ENCODE measurements at regions not wholly inside any gene's neighbourhood (a gene's known extent, or its start where the extent isn't known, plus 50 kb on each side); places are given as distances from the start of the nearest gene placed in this dataset.

DNA sequence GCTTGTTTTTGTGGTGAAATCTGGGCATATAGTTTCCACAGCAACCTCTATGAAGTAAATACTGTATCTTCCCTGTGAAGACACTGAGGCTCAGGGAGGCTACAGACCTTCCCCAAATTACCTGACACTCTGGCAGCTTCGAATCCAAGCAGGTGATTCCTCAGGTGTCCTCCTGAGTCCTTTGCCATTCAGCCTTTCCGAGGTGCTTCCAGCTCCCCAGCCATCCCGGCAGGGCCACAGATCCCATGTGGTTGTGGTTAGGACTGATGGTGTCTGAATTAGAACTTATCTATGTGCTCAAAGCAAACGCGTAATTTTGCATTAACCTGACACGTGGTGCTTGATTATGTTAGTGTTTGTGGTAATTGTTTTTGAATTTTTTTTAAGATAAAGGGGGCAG is 785.6 kb downstream of the BRD1 start:
- TF ChIP-seq, protein P1, sequence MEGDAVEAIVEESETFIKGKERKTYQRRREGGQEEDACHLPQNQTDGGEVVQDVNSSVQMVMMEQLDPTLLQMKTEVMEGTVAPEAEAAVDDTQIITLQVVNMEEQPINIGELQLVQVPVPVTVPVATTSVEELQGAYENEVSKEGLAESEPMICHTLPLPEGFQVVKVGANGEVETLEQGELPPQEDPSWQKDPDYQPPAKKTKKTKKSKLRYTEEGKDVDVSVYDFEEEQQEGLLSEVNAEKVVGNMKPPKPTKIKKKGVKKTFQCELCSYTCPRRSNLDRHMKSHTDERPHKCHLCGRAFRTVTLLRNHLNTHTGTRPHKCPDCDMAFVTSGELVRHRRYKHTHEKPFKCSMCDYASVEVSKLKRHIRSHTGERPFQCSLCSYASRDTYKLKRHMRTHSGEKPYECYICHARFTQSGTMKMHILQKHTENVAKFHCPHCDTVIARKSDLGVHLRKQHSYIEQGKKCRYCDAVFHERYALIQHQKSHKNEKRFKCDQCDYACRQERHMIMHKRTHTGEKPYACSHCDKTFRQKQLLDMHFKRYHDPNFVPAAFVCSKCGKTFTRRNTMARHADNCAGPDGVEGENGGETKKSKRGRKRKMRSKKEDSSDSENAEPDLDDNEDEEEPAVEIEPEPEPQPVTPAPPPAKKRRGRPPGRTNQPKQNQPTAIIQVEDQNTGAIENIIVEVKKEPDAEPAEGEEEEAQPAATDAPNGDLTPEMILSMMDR (IDR thresholded peaks at IDR 0.05; ENCODE audit: insufficient read depth, low read length, poor library complexity, severe bottlenecking) = no peak
- TF ChIP-seq EZH2phosphoT487 (conservative IDR thresholded peaks at IDR 0.05; ENCODE audit: low read length) = no peak
